ENCODE measurements at regions not wholly inside any gene's neighbourhood (a gene's known extent, or its start where the extent isn't known, plus 50 kb on each side); places are given as distances from the start of the nearest gene placed in this dataset.

DNA sequence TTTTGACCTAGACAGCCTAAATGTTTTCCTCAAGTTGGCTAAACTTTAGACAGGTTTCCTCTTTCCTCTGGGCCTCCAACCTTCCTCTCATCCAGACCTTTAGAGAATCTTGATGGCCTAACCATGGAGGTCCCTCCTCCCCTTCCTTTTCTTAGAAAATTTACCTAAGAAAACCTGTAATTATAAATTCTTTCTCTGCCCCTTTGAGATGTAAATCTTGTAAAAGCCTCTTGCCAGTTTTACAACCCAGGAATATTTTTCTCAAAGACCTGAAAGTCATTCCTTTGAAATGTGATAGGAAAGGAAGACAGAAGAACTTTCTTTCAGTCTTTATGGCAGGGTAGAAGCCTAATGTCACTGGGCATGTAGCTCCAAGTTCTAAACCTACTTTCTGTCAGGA, 1752.6 kb upstream of the C9orf72 start:
- Mint-ChIP-seq H3K4me1 (ENCODE audit: low read depth, unreplicated experiment) (no peaks in the 10 kb centered on the region), H3K4me3 (ENCODE audit: unreplicated experiment) (no peak overlapping the region), H3K27me3 (ENCODE audit: unreplicated experiment) (no peaks in the 10 kb centered on the region), H3K27ac (ENCODE audit: unreplicated experiment) (no peak overlapping the region), H3K36me3 (ENCODE audit: unreplicated experiment) (no peaks in the 10 kb centered on the region), H3K9me3 (ENCODE audit: unreplicated experiment) (no peaks in the 10 kb centered on the region)
- DNase-seq: no peak
- TF ChIP-seq, protein P1, sequence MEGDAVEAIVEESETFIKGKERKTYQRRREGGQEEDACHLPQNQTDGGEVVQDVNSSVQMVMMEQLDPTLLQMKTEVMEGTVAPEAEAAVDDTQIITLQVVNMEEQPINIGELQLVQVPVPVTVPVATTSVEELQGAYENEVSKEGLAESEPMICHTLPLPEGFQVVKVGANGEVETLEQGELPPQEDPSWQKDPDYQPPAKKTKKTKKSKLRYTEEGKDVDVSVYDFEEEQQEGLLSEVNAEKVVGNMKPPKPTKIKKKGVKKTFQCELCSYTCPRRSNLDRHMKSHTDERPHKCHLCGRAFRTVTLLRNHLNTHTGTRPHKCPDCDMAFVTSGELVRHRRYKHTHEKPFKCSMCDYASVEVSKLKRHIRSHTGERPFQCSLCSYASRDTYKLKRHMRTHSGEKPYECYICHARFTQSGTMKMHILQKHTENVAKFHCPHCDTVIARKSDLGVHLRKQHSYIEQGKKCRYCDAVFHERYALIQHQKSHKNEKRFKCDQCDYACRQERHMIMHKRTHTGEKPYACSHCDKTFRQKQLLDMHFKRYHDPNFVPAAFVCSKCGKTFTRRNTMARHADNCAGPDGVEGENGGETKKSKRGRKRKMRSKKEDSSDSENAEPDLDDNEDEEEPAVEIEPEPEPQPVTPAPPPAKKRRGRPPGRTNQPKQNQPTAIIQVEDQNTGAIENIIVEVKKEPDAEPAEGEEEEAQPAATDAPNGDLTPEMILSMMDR (IDR thresholded peaks at IDR 0.05; ENCODE audit: partially characterized antibody, unreplicated experiment): no peak

DNA sequence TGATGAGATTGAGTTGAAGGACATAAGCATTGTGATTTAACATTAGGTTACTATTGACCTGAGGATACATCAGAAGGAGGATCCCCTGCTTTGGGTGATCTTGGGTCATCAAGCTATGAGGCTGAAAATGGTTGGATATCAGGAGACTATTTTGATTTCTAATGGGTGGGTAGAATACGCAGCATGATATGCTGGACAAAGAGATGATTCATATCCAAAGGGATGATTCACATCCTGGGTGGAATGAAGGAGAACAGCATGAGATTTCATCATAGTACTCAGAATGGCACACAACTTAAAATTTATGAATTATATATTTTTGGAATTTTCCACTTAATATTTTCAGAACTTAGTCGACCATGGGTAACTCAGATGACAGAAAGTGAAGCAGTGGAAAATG, 1759.5 kb upstream of the C9orf72 start:
- Mint-ChIP-seq H3K4me3 (ENCODE audit: unreplicated experiment) (no peak overlapping the region), H3K27ac (ENCODE audit: unreplicated experiment) (no peak overlapping the region), H3K9me3 (ENCODE audit: unreplicated experiment) (no peaks in the 10 kb centered on the region), H3K27me3 (ENCODE audit: unreplicated experiment) (no peaks in the 10 kb centered on the region), H3K36me3 (ENCODE audit: unreplicated experiment) (no peaks in the 10 kb centered on the region), H3K4me1 (ENCODE audit: low read depth, unreplicated experiment) (peaks cover 2% of the 10 kb centered on the region)
- TF ChIP-seq, protein P1 (IDR thresholded peaks at IDR 0.05; ENCODE audit: partially characterized antibody, unreplicated experiment): no peak
- DNase-seq: no peak

DNA sequence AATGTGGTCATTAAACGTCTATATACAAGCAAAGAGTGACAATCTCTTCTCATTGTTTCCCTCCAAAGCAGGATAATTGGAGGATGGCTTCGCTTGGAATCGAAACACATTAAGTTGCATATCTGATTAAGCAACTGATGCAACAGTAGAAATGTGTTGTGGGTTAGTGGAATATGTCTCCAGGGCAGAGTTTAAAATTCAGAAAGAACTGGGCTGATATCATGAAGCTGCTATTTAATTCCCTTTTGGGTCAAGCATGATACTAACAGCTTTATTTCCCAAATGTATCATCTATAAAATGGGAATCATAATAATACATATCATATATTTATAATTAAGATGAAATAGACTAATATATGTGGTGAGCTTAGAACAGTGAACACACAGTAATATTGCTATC, 1763.0 kb upstream of the C9orf72 start:
- DNase-seq: no peak
- no peak overlapping the region for H3K4me3 Mint-ChIP-seq (ENCODE audit: unreplicated experiment)
- no peaks in the 10 kb centered on the region for H3K36me3 Mint-ChIP-seq (ENCODE audit: unreplicated experiment)
- no peaks in the 10 kb centered on the region for H3K27me3 Mint-ChIP-seq (ENCODE audit: unreplicated experiment)
- H3K27ac Mint-ChIP-seq (ENCODE audit: unreplicated experiment): no peak overlapping the region
- H3K4me1 Mint-ChIP-seq (ENCODE audit: low read depth, unreplicated experiment): peaks cover 9% of the 10 kb centered on the region
- TF ChIP-seq, protein P1 (IDR thresholded peaks at IDR 0.05; ENCODE audit: partially characterized antibody, unreplicated experiment): no peak
- H3K9me3 Mint-ChIP-seq (ENCODE audit: unreplicated experiment): no peaks in the 10 kb centered on the region

DNA sequence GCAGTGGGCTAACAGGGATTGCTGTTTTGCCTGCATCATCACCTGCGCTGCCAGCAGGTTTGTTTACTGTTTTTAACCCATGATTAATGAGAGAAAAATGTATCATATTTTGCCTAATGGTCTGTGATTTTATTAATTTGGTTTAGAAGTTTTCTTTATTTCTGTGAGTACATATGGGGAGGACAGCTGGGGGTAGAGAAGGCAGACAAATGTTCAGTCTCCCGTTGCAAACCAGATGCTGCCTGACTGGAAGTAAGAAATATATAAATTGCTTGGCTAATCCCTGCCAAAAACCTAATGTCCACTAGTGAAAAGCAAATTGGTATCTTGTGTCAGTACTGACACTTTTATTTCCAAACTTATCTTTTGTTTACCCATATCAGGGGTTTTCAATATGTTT, 1766.1 kb upstream of the C9orf72 start:
- H3K9me3 Mint-ChIP-seq (ENCODE audit: unreplicated experiment): no peaks in the 10 kb centered on the region
- no peak overlapping the region for H3K4me3 Mint-ChIP-seq (ENCODE audit: unreplicated experiment)
- H3K27me3 Mint-ChIP-seq (ENCODE audit: unreplicated experiment): no peaks in the 10 kb centered on the region
- H3K27ac Mint-ChIP-seq (ENCODE audit: unreplicated experiment): peak overlapping the region; percentile 68
- TF ChIP-seq, protein P1 (IDR thresholded peaks at IDR 0.05; ENCODE audit: partially characterized antibody, unreplicated experiment): no peak
- no peak for DNase-seq
- H3K36me3 Mint-ChIP-seq (ENCODE audit: unreplicated experiment): no peaks in the 10 kb centered on the region
- peaks cover 9% of the 10 kb centered on the region for H3K4me1 Mint-ChIP-seq (ENCODE audit: low read depth, unreplicated experiment)

DNA sequence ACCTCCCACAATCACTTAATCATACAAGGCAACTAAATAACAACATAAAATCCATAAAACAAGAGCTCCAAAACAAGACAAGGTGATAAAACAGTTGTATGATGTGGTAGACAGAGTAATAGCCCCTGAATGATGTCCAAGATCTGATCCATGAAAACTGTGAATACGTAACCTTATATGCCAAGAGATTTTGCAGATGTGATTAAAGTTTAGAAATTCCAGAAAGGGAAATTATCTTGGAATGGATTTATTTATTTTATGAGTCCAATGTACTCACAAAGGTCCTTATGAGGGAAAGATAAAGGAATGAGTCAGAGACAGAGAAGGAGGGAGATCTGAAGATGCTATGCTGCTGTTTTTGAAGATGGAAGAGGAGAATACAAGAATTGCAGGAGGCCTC, 1775.7 kb upstream of the C9orf72 start:
- Mint-ChIP-seq H3K9me3 (ENCODE audit: unreplicated experiment) (no peaks in the 10 kb centered on the region), H3K36me3 (ENCODE audit: unreplicated experiment) (no peaks in the 10 kb centered on the region), H3K27me3 (ENCODE audit: unreplicated experiment) (no peaks in the 10 kb centered on the region), H3K27ac (ENCODE audit: unreplicated experiment) (no peak overlapping the region), H3K4me1 (ENCODE audit: low read depth, unreplicated experiment) (no peaks in the 10 kb centered on the region), H3K4me3 (ENCODE audit: unreplicated experiment) (no peak overlapping the region)
- TF ChIP-seq, protein P1 (IDR thresholded peaks at IDR 0.05; ENCODE audit: partially characterized antibody, unreplicated experiment): no peak
- DNase-seq: no peak
